A549 (cell line): ENCODE measurements at regions not wholly inside any gene's neighbourhood (a gene's known extent, or its start where the extent isn't known, plus 50 kb on each side); places are given as distances from the start of the nearest gene placed in this dataset.

ENCODE experiments used
- BHLHE40 ChIP-seq: IDR thresholded peaks from 2 replicates; pipeline ENCODE4 v1.6.1; 2012; ENCODE audit warnings: low read depth, low read length, inconsistent platforms
- CHD4 ChIP-seq: fragments of 200-600 bp; sonication (generic); IDR thresholded peaks from 2 replicates; pipeline ENCODE4 v1.6.1; 2016; ENCODE audit warnings: antibody characterized with exemption, mild to moderate bottlenecking, borderline replicate concordance
- CTCF ChIP-seq: fragments of >200 bp; sonication (Bioruptor Twin); formaldehyde crosslinking; IDR thresholded peaks from 3 replicates; pipeline ENCODE4 v1.5.1; 2016
- EHF ChIP-seq: fragments of 250-450 bp; sonication (Bioruptor Pico); IDR thresholded peaks from 2 replicates; pipeline ENCODE4 v1.5.0; 2020; ENCODE audit warnings: mild to moderate bottlenecking
- ESRRA ChIP-seq: fragments of 150-350 bp; IDR thresholded peaks from 2 replicates; pipeline ENCODE4 v1.6.1; 2014; ENCODE audit warnings: mild to moderate bottlenecking, low read length, borderline replicate concordance
- HOXA7 ChIP-seq: fragments of 250-450 bp; sonication (Bioruptor Pico); IDR thresholded peaks from 2 replicates; pipeline ENCODE4 v1.5.0; 2020; ENCODE audit warnings: mild to moderate bottlenecking, moderate library complexity
- MAFK ChIP-seq: fragments of 450-650 bp; IDR thresholded peaks from 2 replicates; pipeline ENCODE4 v1.6.1; 2014; ENCODE audit not compliant: partially characterized antibody
- MAX ChIP-seq: IDR thresholded peaks from 2 replicates; pipeline ENCODE4 v1.6.1; 2012
- NR3C1 ChIP-seq: fragments of >200 bp; sonication (Bioruptor Twin); formaldehyde crosslinking; IDR thresholded peaks from 3 replicates; pipeline ENCODE4 v1.6.1; 2017
- REST ChIP-seq: fragments of 200-600 bp; sonication (generic); IDR thresholded peaks from 2 replicates; pipeline ENCODE4 v1.6.1; 2016; ENCODE audit warnings: antibody characterized with exemption, mild to moderate bottlenecking, moderate library complexity
- RFX5 ChIP-seq: fragments of 450-650 bp; IDR thresholded peaks from 2 replicates; pipeline ENCODE4 v1.7.1; 2014; ENCODE audit warnings: antibody characterized with exemption, mild to moderate bottlenecking, moderate library complexity

- TF ChIP-seq MAX (no peak), CTCF (no peak), REST (no peak), HOXA7 (CRISPR knock-in tag) (no peak), MAFK (no peak), BHLHE40 (no peak), NR3C1 (no peak), RFX5 (no peak), CHD4 (no peak), ESRRA (no peak), EHF (no peak)
These were observed 66.9 kb upstream of the PDE1C start for GRCh38 chr7:32137059-32137458.
